Hepatocyte (in vitro differentiated cells): ENCODE measurements at regions not wholly inside any gene's neighbourhood (a gene's known extent, or its start where the extent isn't known, plus 50 kb on each side); places are given as distances from the start of the nearest gene placed in this dataset.

Experiments
- DNase-seq: peaks from one replicate; pipeline ENCODE4 v3.0.0-alpha.2; 2016; ENCODE audit warnings: low spot score
- H2AFZ ChIP-seq: fragments of 200-600 bp; sonication (generic); 2 replicates; pipeline ENCODE4 v1.6.0; 2016; ENCODE audit warnings: antibody characterized with exemption, mild to moderate bottlenecking
- H3K27ac ChIP-seq: fragments of 200-600 bp; sonication (generic); 2 replicates; pipeline ENCODE4 v1.5.1; 2016; ENCODE audit warnings: mild to moderate bottlenecking
- H3K27me3 ChIP-seq: fragments of 200-600 bp; sonication (generic); 2 replicates; pipeline ENCODE4 v1.6.1; 2016
- H3K36me3 ChIP-seq: fragments of 200-600 bp; sonication (generic); replicated peaks from 2 replicates; pipeline ENCODE4 v1.5.1; 2016; ENCODE audit warnings: low read depth; ENCODE audit not compliant: insufficient read depth
- H3K4me1 ChIP-seq: fragments of 200-600 bp; sonication (generic); 2 replicates; pipeline ENCODE4 v1.5.1; 2016; ENCODE audit warnings: mild to moderate bottlenecking, moderate library complexity; ENCODE audit not compliant: insufficient read depth
- H3K4me2 ChIP-seq: fragments of 200-600 bp; sonication (generic); 2 replicates; pipeline ENCODE4 v1.6.0; 2016
- H3K4me3 ChIP-seq: fragments of 200-600 bp; sonication (generic); 2 replicates; pipeline ENCODE4 v1.5.1; 2016; ENCODE audit warnings: mild to moderate bottlenecking
- H3K79me2 ChIP-seq: fragments of 200-600 bp; sonication (generic); 2 replicates; pipeline ENCODE4 v1.6.0; 2017; ENCODE audit warnings: mild to moderate bottlenecking
- H3K9me2 ChIP-seq: fragments of 200-600 bp; sonication (generic); replicated peaks from 2 replicates; pipeline ENCODE4 v1.6.0; 2017; ENCODE audit warnings: mild to moderate bottlenecking; ENCODE audit not compliant: insufficient read depth
- H3K9me3 ChIP-seq: fragments of 200-600 bp; sonication (generic); 2 replicates; pipeline ENCODE4 v1.5.1; 2016; ENCODE audit warnings: low read depth, mild to moderate bottlenecking
- H4K20me1 ChIP-seq: fragments of 200-600 bp; sonication (generic); 2 replicates; pipeline ENCODE4 v1.6.0; 2016; ENCODE audit warnings: mild to moderate bottlenecking; ENCODE audit not compliant: insufficient read depth, poor library complexity, severe bottlenecking
- CTCF ChIP-seq: fragments of 200-600 bp; sonication (generic); IDR thresholded peaks from 2 replicates; pipeline ENCODE4 v1.5.1; 2016; ENCODE audit warnings: antibody characterized with exemption, mild to moderate bottlenecking; ENCODE audit not compliant: poor library complexity
- EZH2 ChIP-seq: fragments of 200-600 bp; sonication (generic); IDR thresholded peaks from 2 replicates; pipeline ENCODE4 v1.6.1; 2016; ENCODE audit warnings: antibody characterized with exemption, mild to moderate bottlenecking, borderline replicate concordance
- EZH2phosphoT487 ChIP-seq: fragments of 200-600 bp; sonication (generic); IDR thresholded peaks from one replicate; pipeline ENCODE4 v1.6.1; 2018; ENCODE audit warnings: antibody characterized with exemption, mild to moderate bottlenecking, low read depth, moderate library complexity; ENCODE audit not compliant: unreplicated experiment, severe bottlenecking
- WGBS: methylation state at CpG from one replicate; pipeline ENCODE4 v1.1.6; 2016; ENCODE audit warnings: low lambda C conversion rate; ENCODE audit errors: missing lambda C conversion rate; 5-methylcytosine and 5-hydroxymethylcytosine counted together

- Histone ChIP-seq H3K4me2 (no peak overlapping the region), H4K20me1 (no peaks in the 10 kb centered on the region), H3K27me3 (no peaks in the 10 kb centered on the region), H3K9me2 (no peaks in the 10 kb centered on the region), H2AFZ (no peak overlapping the region), H3K79me2 (no peaks in the 10 kb centered on the region), H3K36me3 (no peaks in the 10 kb centered on the region), H3K27ac (no peak overlapping the region), H3K4me1 (peaks cover 10% of the 10 kb centered on the region), H3K4me3 (no peak overlapping the region), H3K9me3 (no peaks in the 10 kb centered on the region)
- 96% methylated on average over 3 of the region's 3 CpGs for WGBS
- no peak for DNase-seq
- TF ChIP-seq CTCF, result no peak
Measured at GRCh38 chr1:114258074-114258473, 104.4 kb upstream of the SYT6 start.

- Histone ChIP-seq H3K9me2 (no peaks in the 10 kb centered on the region), H3K27ac (no peak overlapping the region), H3K27me3 (no peaks in the 10 kb centered on the region), H3K9me3 (no peaks in the 10 kb centered on the region), H4K20me1 (no peaks in the 10 kb centered on the region), H3K4me2 (no peak overlapping the region), H3K4me3 (no peak overlapping the region), H3K36me3 (no peaks in the 10 kb centered on the region), H3K79me2 (no peaks in the 10 kb centered on the region), H2AFZ (no peak overlapping the region), H3K4me1 (peaks cover 7% of the 10 kb centered on the region)
- no peak for DNase-seq
- TF ChIP-seq CTCF (no peak), EZH2phosphoT487 (no peak), EZH2 (no peak)
- 88% methylated on average over 1 of the region's 1 CpG for WGBS
Measured at GRCh38 chr1:114257554-114257953, 103.9 kb upstream of the SYT6 start.

- H3K4me2 ChIP-seq, result no peak overlapping the region
- H3K4me1 ChIP-seq, result no peaks in the 10 kb centered on the region
- H3K9me3 ChIP-seq, result no peaks in the 10 kb centered on the region
- no peaks in the 10 kb centered on the region for H3K9me2 ChIP-seq
- no peak for DNase-seq
- H3K27me3 ChIP-seq, result no peaks in the 10 kb centered on the region
- H3K4me3 ChIP-seq, result no peak overlapping the region
- WGBS, result 81% methylated on average over 1 of the region's 1 CpG
- H2AFZ ChIP-seq, result no peak overlapping the region
- H3K27ac ChIP-seq, result no peak overlapping the region
- TF ChIP-seq CTCF (no peak), EZH2 (no peak), EZH2phosphoT487 (no peak)
- H4K20me1 ChIP-seq, result no peaks in the 10 kb centered on the region
- H3K36me3 ChIP-seq, result no peaks in the 10 kb centered on the region
- no peaks in the 10 kb centered on the region for H3K79me2 ChIP-seq
Measured at GRCh38 chr1:114253900-114254299, 100.2 kb upstream of the SYT6 start.

GRCh38 chr1:114251573-114251939, 97.9 kb upstream of the SYT6 start:
- no peak for TF ChIP-seq EZH2
- no peak overlapping the region for H3K4me2 ChIP-seq
- WGBS, result 88% methylated on average over 4 of the region's 4 CpGs

More at GRCh38 chr1:114251573-114251939, 97.9 kb upstream of the SYT6 start:
- Histone ChIP-seq H3K27ac (no peak overlapping the region), H4K20me1 (no peaks in the 10 kb centered on the region), H3K36me3 (no peaks in the 10 kb centered on the region), H3K9me3 (no peaks in the 10 kb centered on the region), H3K27me3 (no peaks in the 10 kb centered on the region), H3K9me2 (no peaks in the 10 kb centered on the region), H2AFZ (no peak overlapping the region), H3K4me1 (no peaks in the 10 kb centered on the region), H3K4me3 (no peak overlapping the region), H3K79me2 (no peaks in the 10 kb centered on the region)
- DNase-seq, result no peak
